GM19324 (cell line): ENCODE measurements at regions not wholly inside any gene's neighbourhood (a gene's known extent, or its start where the extent isn't known, plus 50 kb on each side); places are given as distances from the start of the nearest gene placed in this dataset.

Experiments
- ATAC-seq: cut with Tn5 transposase; IDR thresholded peaks from one replicate; pipeline ENCODE4 v1.9.1; 2021; ENCODE audit warnings: mild to moderate bottlenecking, moderate library complexity; ENCODE audit not compliant: unreplicated experiment, low FRiP score

DNA sequence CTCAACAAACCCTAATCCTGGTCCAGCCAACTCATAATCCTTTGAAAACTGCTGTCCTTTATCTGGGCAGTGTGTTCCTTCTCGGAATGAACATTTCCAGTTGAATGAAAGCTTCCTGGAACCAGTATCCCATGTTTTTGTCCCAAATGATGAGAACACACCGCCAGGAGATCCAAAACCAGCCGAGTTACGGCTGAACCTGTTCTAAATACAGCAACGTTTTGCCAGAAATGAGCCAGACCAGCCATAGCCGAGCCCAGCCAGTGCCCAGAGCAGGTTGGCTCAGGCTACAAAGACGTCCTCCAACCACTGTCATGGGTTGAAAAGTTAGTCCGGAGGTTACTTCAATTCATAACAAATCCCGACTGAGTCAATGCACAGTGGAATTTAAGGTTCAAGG is 67.6 kb upstream of the FOXF1 start:
- ATAC-seq = no peak

DNA sequence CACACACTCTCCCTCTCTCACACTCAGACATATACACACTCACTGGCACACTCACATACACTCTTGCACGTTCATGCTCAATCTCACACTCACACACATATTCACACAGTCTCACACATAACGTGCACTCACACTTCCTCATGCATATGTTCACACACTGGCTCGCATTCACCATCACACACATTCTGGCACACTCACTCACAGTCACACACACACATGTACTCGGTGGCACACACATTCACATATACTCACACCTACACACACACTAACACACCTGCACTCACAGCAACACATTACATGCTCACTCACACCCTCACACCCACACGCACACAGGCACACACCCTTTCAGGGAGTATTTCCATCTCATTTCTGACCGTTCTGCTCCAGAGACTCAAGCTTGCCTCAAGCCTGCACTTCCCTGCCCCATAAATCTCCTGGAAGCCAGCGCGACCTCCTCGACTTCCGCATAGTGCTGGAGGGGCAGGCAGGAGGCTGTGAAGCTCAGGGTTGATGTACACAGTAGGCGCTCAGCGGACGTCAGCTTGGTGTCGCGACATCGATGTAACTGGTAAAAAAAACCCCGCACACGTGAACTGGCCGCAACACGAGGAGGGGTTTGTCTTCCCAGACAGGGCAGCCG is 66.7 kb upstream of the FOXF1 start:
- no peak for ATAC-seq

DNA sequence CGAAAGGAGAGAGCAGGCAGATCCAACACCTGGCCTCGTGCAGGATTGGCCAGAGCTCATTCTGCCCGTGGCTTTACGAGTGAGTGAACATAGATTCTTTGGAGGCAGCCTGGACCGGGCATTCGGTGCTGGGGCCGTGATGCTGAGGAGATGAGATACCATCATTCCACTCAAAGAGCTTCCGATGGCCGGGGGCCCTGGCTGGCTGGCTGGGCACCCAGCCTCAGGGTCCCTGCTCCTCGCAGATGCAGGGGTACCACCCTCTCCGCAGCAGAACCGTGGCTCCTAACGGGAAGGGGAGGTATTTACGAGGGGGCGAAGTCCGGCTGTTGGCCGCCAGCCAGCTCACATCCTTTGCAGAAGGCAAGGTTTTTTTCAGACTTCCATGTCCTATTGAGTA is 66.1 kb upstream of the FOXF1 start:
- ATAC-seq = no peak

DNA sequence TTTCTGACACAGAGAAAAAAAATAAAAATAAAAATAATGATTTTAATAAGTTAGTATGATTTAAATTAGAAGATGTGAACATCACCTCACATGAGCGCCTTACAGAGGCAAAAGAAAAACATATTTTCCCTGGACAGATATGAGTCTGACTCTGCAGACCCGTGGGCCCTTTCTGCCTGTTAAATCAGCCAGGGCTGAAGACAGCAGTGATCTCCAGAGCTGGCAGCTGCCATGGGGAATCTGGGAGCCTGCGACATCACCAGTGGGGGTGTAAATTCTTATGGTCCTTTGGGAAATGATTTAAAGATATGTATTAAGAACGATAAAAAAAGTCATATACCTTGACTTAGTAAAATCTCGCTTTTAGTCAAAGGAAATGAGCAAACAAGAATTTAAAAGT is 65.7 kb upstream of the FOXF1 start:
- no peak for ATAC-seq

DNA sequence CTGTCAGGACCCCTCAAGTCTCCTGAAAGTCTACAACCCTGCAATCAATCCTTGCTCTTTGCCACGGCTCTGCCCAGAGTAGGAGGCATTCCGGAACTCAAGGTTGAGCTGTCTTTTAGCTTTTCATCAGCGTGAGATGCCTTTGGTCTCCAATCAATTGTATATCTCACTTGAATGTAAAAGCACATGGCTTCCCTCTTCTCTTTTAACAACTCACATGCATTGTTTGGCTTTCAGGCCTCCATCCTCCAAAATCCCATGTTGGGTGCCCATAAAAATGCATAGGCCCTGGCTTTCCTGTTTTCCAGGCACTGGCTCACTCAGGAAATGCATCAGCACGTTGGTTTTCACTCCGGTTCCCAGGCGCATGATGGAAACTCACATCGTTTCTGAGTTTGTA is 64.0 kb upstream of the FOXF1 start:
- ATAC-seq = no peak

DNA sequence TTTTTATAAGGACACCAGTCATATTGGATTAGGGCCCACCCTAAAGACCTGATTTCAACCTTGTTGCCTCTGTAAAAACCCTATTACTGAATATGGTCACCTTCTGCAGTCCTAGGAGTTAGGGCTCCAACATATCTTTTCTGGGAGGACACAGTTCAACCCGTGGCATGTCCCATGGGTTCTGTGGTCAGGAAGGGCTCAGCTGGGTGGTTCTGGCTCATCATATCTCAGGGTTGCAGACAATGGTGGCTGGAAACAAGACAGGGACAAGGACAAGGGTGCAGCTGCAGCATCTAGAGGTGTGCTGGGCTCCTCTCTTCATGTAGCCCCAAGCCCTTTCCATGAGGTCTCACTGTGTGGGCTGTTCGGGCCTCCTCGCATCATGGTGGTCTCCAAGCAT is 63.1 kb upstream of the FOXF1 start:
- ATAC-seq = no peak

DNA sequence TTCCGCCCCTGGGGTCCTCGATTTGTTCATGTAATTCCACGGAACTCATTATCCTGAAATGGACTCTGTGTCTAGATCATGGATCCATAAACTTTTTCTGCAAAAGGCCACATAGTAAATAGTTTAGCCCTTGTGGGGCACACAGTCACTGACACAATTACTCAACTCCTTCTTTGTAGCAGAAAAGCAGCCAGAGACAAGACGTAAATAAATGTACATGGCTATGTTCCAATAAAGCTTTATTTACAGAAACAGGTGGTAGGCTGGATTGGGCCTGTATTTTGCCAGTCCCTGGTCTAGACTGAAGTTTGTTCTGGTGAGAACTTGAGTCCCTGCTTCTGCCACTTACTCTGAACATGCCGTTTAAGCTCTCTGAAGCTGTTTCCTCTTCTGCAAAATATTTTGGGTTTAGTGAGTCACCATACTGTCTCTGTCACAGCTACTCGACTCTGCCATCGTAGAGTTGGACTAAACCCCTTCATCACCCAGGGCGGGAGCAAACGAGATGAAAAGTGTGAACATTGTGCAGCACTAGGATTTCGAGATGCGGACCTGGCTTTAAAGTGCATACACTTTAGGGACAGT is 61.9 kb upstream of the FOXF1 start:
- no peak for ATAC-seq

DNA sequence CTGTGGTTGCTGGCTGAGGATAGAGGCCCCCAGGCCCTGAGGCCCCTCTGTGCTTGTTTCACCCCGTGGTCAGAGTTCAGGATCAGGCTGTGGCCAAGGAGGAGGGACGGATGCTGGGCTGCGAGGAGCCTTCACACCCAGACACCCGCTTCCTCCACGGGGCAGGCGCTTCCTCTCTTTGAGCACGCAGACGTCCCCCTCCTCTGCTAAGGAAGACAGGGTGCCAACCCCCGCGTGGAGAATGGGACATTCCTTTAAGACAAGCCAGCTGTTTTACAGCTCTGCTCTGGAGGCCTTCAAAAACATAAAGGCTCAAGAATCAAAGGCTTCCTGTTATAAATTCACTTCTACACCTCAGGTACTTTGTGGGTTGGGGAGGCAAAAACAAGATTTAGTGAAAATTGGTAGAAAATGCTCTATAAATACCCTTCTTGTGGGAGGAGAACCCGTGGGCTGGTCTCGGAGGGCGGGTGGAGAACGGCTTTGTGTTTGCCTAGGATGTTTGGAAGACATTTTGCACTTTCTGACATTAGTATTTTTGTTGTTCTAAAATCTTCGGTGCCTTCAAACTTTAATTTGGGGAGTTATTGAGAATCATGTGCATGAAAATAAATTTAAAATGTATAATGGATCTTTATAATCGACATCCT is 60.8 kb upstream of the FOXF1 start:
- no peak for ATAC-seq

DNA sequence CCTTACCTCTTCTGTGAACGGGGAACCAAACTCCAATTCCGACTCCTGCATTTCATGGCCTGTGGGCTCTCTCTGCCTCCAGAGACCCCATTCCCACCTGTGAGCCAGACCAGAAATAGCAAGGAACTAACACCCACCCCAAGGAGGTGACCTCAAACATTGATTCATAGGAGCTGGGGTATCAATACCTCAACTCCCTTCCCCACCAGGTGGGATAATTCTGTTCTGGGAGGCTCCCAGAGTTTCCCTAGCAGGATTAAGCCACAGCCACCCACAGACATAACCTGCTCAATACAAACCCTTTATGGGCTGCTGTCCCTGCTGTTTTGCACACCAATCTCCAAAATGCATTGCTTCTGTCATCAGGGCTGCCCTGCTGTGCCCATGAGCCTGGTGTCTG is 59.6 kb upstream of the FOXF1 start:
- ATAC-seq = no peak

DNA sequence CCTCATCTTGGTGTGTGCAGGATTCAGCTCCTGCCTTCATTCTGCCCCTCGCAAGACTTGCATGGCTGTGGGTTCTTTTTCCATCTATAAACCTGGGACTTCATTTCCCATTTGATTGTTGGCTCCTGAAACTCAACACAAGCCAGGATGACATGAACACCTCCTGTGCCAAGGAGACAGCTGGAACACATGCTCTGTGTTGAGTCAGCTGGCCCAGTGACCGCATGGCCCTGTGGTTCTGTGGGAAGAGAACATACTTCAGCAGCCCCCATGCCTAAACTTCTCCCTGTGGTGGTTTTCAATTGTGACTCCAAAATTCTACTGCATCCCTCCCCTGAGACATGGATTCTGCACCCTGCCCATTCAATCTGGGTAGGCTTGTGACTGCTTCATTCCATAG is 57.9 kb upstream of the FOXF1 start:
- ATAC-seq = no peak

DNA sequence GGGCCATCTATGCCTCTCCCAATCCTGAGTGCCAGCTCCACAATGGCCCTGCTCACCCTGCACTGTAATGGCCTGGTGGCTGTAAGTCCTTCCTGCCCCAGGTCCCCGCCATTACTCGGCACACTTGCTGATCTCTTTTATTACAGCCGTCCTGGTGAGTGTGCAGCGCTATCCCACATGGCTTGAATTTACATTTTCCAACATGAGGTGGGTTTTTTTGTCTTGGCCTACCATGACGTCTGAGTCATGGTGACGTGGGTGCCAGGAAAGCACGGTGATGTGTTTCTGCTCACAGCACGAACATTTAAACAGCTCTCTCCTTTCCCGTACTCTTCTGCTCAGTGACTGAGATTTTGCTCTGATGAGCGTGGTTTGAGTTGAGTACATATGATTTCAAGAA is 55.2 kb upstream of the FOXF1 start:
- ATAC-seq = no peak

DNA sequence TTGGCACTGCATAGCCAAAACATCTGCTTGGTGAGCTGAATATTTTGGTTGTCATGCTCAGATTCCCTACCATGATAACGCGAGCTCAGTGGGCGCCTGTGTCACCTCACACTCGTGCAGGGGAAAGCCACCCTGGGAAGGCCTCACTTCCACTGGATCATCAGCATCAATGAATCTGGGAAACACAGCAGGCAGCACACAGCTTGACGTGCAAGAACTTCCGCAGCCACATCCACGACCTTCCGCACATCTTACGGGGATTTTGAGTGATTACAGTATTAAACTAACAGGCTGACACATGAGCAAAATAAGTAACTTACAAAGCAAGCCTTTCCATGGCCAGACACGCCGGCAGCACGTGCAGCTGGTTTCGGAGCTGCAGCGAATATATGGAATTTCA is 54.7 kb upstream of the FOXF1 start:
- no peak for ATAC-seq

DNA sequence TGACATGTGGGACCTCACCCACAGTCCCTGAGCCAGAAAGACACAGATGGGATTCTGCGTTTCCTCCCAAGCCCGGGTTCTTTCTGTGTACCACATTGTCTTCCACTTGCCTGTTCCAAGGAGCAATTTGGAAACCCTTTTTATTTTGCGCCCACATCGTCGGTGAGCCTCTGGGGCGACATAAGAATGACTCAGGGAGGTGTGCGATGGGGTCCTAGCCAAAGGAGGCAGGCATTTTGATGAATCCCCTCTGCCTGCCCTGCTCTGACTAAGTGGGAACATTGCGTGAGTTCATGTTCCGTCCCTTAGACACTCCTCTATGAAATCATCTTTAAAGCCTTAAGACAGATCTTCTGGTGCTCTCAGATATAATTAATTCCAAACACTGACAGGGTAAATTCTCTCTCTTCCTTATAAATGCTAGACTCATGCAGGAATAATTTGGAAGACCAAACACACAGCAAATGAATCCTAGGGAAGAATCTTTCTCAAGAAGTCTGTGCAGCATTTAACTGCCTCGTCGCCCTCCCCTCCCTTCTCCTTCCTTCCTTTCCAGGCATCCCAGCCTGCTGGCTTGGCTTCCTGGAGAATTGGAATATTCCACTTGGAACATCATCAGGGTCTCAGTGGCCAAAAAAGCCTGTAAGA is 52.7 kb upstream of the FOXF1 start:
- no peak for ATAC-seq

DNA sequence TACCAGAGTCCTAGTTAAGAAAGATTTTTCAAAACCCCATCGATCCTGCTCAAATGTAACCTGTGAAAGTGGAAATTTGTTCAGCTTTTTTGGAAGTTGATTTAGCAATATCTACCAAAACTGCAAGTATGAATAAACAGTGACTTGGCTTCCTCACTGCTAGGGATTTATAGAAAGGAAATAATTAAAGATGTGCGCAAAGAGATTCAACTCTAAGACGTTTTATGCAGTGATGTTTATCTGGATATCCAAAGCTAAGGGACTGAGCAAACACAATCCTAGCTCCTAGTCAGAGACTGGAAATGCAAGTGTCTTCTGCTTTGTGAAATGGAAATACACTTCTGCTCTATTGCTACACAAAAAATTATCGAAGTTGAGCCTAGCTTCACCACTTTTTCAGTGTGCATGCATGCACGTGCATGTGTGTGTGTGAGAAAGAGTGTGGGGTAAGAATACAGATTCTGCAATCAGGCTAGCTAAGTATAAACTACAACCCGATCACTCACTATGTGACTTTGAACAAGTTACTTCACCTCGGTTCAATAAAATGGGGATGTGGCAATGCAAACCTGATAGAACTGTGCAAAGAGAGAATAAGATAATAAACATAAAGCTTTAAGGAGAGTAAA is 52.1 kb upstream of the FOXF1 start:
- ATAC-seq = no peak

DNA sequence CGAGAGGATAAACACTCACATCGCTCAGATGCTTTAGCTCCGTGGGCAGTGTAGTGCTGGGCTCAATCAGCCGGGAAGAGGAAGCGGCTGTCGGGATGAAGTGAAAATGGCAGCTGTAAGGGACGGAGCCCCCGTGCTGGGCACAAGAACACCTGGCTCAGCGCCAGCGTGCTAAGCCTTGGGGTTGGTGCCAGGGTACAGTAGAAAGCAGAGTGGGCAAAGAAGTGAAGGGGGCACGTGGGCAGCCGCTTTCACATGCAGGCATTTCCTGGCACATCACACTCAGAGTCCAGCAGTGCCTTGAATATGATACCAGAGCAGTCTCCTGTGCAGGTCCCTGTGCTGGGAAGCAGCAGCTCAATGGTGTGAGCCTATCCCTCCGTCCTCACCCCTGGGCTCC is 51.1 kb upstream of the FOXF1 start:
- ATAC-seq = no peak
